GM18858 (cell line): ENCODE measurements at regions not wholly inside any gene's neighbourhood (a gene's known extent, or its start where the extent isn't known, plus 50 kb on each side); places are given as distances from the start of the nearest gene placed in this dataset.
A peak's percentile ranks its signal among the peaks of the same experiment; 100 is the strongest.
"Not testable (repeated sequence)": the region's sequence is repeated elsewhere in the genome, so short reads cannot be mapped to it uniquely, and the experiment has no call there.

ENCODE experiments used
- ATAC-seq: cut with Tn5 transposase; IDR thresholded peaks from one replicate; pipeline ENCODE4 v1.9.1; 2021; ENCODE audit not compliant: unreplicated experiment

GRCh38 chr10:58068809-58069208 is 198.9 kb downstream of the IPMK start:
- ATAC-seq = no peak

GRCh38 chr10:58066979-58067378 is 200.7 kb downstream of the IPMK start:
- ATAC-seq = no peak

GRCh38 chr10:58066126-58066525 is 201.6 kb downstream of the IPMK start:
- ATAC-seq = no peak

GRCh38 chr10:58065529-58065815 is 202.2 kb downstream of the IPMK start:
- no peak for ATAC-seq

GRCh38 chr10:58064714-58065528 is 202.8 kb downstream of the IPMK start:
- peak; percentile 43 for ATAC-seq

GRCh38 chr10:58063861-58064480 is 203.7 kb downstream of the IPMK start:
- no peak for ATAC-seq

- not testable (repeated sequence) for ATAC-seq
Measured at GRCh38 chr10:58058683-58059082, 209.0 kb downstream of the IPMK start.

- no peak for ATAC-seq
Measured at GRCh38 chr10:58054881-58055280, 212.8 kb downstream of the IPMK start.

- no peak for ATAC-seq
Measured at GRCh38 chr10:58052772-58053171, 214.9 kb downstream of the IPMK start.

GRCh38 chr10:58050575-58050974 is 217.1 kb downstream of the IPMK start:
- no peak for ATAC-seq

GRCh38 chr10:58048936-58049335 is 218.8 kb downstream of the IPMK start:
- ATAC-seq = no peak

GRCh38 chr10:58044072-58044471 is 223.6 kb downstream of the IPMK start:
- ATAC-seq = no peak

- ATAC-seq = no peak
Measured at GRCh38 chr10:58041901-58042300, 225.8 kb downstream of the IPMK start.

- ATAC-seq = no peak
Measured at GRCh38 chr10:58030208-58030607, 237.5 kb downstream of the IPMK start.

GRCh38 chr10:58028597-58029366 is 238.9 kb downstream of the IPMK start:
- ATAC-seq = no peak

- no peak for ATAC-seq
Measured at GRCh38 chr10:58027426-58027825, 240.3 kb downstream of the IPMK start.

GRCh38 chr10:58026036-58026435 is 241.7 kb downstream of the IPMK start:
- ATAC-seq = no peak

- ATAC-seq = no peak
Measured at GRCh38 chr10:58023341-58024073, 244.2 kb downstream of the IPMK start.

- peak; percentile 49 for ATAC-seq
Measured at GRCh38 chr10:58019863-58020537, 247.7 kb downstream of the IPMK start.

GRCh38 chr10:58017719-58018367 is 249.9 kb downstream of the IPMK start:
- no peak for ATAC-seq
